Renal pelvis (tissue), 1 donor: ENCODE measurements at regions not wholly inside any gene's neighbourhood (a gene's known extent, or its start where the extent isn't known, plus 50 kb on each side); places are given as distances from the start of the nearest gene placed in this dataset.
"Not testable (repeated sequence)": the region's sequence is repeated elsewhere in the genome, so short reads cannot be mapped to it uniquely, and the experiment has no call there.

Experiments
- DNase-seq: peaks from one replicate; pipeline ENCODE4 v3.0.0-alpha.2; 2013

DNA sequence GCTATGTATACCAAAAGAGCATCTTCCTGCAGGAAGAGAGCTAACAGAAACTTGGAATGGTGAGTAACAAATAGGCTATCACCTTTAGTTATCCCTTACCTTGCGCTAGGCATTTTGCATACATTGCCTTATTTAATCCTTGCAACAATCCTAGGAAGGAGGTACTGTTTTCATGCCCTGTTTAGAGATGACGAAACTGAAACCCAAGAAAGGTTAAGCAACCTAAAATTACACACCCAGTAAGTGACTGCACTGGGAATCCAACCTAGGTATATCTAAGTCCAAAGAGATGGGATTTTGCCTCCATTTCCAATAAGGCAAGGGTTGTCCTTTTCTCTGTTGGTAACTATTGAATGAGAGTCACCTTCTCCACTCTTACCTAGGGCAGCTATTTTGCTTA, 144.5 kb downstream of the TM2D1 start:
- no peak for DNase-seq

DNA sequence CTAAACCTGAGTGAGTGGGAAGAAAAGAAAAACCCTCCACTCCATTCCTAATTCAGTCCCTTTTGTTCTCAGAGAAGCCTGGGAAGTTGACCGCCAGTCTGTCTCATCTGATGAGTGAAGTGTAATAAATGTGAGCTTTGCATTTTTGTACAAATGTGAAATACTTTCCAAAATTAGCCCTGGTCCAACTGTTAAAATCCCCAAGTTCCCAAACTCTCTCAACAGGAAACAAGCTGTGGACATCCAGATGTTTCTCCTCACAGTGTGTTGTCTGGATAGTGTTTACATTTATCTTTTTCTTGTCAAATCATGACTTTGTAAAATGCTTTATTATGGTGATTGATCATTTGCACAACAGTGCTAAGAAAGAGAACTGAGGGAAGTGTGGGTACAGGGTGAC, 145.1 kb downstream of the TM2D1 start:
- DNase-seq, result peak; percentile 27

DNA sequence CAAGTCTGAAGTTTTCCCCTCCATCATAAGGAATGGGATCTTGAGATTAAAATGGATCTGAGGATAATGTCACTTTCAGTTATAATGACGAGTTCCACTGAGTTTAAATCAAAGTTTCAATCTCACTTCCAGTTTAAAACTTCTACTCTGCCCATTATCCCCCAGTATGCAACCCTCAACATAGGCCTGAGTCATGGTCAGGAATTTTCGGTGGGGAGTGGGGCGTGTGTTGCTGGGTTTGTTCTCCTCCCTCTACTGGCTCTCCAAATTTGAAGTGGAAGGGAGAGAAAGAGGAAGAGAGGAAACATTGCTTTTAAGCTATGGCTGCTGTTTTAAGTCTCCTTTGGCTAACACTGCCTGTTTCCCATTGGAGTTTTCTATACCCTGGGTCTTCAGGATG, 152.9 kb downstream of the TM2D1 start:
- DNase-seq, result no peak

DNA sequence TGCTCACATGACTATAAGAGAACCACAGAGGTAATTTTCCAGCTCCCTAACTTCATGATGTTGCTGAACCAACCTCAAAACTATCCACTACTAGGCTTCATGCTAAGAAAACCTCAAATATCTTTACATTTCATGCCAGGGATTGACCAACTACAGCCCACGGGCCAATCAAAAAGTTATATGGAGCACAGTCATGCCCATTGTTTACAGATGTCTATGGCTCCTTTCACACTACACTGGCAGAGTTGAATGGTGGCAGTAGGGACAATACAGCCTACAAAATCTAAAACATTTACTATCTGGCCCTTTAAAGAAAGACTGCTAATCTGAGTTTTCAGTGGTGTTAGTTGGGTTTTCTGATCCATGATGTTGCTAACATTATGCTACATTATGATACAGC, 154.8 kb downstream of the TM2D1 start:
- DNase-seq, result no peak

DNA sequence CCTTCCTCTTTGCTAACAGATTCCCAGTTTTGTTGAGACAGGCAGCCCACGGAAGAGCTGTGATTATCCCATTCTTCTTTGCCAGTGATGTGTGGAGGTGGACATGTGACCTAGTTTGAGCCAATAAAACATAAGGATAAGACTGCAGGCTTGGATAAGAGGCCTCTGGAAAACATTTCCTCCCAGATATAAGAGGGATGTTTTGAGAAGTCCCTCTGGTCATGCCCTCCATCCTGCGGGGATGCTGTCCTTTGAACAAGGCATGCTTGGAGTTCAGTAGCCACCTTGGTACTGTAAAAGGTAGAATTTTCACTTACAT, 155.7 kb downstream of the TM2D1 start:
- DNase-seq, result no peak

DNA sequence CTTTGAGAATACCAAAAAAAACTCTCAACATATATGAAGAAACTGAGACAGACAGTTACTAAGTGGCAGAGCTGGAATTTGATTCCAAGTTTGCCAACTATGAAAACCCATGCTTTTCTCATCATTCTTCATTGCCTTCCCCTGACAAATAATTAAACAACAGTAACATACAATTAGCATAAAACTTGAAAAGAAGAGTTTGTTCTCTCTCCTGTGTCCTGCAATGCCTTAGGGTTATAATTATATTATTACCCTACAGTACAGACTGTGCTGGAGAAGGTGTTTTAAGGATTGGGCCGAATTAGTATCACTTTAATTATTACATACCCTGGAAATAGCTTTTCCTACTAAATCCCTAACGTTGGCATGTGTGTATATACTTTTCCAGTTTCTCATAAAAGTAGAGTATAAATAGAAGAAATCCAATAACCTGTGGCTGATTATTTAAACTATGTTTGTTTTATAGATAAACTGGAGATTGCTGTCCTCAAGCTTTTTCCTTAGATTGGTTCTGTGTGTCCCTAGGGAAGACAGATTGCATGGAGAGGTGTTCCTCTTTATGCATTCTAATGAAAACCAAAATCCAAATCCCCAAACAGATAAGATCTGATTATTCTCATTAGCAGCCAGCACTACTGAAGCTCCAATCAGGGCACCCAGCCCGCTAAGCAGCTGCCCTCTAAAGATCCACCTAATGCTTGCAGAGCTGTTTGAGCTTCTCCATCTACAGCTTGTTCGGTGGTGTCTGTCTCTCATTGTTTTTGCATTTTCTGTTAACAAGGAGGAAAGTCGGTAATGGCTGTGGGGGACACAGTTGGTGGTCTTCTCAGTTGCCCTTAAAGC, 156.3 kb downstream of the TM2D1 start:
- DNase-seq, result no peak

DNA sequence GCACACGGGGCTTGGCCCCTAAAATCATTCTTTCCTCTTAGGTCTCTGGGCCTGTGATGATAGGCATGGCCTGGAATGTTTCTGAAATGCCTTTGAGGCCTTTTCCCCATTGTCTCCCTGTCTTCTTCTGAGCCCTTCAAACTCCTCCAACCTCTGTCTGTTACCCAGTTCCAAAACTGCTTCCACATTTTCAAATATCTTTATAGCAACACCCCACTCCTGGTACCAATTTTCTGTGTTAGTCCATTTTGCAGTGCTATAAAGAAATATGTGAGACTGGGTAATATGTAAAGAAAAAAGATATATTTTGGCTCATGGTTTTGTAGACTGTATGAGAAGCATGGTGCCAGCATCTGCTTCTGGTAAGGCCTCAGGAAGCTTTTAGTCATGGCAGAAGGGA, 158.8 kb downstream of the TM2D1 start:
- DNase-seq, result no peak

DNA sequence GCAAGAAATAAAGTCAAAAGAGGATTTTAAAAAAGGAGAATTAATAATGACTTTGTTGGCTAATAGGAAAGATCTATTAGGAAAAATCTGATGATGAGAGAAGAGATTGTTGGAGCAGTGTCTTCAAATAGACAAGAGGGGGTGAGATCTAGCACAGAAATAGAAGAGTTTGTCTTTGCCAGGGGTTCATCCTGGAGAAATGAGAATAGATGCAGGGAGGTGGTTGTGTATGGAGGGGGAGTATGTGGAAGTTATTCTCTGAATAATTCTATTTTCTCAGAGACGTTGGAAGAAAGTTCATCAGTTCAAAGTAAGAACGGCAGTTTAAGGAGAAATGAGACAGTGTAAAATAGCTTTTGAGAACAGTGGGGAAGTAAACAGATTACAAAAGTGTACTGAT, 161.3 kb downstream of the TM2D1 start:
- no peak for DNase-seq

DNA sequence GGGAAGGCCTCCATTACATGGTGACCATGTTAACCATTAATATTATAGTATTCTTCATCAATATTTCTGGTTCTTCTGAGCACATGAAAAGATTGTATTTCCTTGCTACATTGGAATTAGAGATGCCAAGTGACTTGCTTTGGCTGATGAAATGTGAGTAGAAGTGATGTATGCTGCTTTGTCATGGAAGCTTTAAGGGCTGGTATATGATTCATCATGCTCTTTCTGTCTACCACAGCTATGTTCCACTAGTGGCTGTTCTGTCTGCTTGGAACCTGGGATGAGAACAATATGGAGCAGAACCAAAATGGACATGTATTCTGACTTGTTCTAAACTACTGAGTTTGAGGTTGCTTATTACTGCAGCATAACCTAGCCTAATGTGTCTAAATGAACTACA, 163.3 kb downstream of the TM2D1 start:
- DNase-seq, result no peak

DNA sequence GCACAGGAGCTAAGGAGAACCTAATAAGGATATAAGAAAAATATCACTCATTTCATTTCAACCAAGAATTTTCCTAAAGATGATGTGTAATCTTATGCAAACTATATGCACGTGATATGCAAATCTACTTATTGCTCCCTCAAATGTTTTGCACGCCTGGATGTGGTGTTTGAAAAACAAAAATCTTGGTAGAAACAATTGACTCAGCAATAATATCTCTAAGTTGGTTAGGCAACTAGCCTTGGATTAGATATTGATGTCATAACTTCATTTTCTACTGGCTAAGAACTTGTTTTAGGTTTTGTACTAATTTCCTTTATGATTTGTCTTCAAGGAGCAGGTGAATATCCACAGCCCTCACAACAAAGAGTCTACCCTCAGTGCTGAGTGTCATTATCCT, 164.6 kb downstream of the TM2D1 start:
- DNase-seq, result no peak

DNA sequence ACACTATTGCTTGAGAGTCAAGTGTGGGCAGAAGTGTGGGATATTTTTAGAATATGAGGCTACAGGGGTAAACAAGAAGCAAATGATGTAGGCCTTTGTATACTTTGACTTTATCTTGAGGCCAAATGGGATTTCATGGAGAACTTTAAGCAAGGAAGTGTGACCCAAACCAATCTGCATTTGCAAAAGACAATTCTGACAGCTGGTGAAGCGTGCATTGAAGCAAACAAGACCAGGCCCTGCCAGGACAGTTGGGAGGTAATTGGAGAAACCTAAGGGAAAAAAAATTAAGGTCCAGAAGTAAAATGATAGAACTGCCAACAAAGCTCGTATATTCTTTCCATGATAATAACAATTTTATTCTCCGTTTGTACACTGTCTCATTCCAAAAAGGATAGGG, 168.3 kb downstream of the TM2D1 start:
- no peak for DNase-seq

DNA sequence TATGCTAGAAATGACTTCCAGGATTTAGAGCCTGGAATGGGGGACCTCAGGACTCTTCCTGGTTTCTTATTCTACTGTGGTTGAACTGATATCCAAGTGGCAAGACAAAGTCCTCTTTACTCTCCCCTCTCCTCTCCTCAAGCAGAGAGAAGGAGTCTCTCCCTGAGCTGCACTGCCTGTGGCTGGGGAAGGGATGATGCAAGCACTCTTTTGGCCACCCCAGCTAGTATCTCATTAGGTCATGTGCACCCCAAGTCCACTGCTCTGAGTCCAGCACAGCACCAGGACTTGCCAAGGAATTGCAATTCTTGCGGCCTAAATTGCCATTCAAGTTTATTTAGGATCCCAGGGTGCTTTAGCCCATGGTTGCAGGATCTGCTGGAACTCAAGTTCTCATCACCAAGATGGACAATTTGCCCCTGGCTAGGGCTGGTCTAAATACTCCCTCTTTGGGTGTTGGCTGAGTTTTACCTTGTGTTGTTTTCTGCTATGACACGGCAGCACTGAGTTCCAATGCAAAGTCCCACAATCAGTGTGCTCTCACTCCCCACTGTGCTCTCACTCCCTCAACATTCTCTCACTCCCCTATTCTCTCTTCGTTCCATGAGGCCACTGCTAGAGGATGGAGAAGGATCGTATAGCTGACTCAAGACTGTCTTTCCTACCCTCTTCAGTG, 172.2 kb downstream of the TM2D1 start:
- no peak for DNase-seq

DNA sequence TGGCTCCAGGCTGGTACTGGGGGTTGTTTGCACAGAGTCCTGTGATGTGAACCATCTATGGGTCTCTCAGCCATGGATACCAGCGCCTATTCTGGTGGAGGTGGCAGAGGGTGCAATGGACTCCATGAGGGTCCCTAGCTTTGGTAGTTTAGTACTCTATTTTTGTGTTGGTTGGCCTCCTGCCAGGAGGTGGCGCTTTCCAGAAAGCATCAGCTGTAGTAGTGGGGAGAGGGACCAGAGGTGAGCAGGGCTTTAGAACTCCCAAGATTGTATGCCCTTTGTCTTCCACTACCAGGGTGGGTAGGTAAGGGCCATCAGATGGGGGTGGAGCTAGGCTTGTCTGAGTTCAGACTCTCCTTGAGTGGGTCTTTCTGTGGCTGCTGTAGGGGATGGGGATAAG, 177.6 kb downstream of the TM2D1 start:
- DNase-seq, result not testable (repeated sequence)

DNA sequence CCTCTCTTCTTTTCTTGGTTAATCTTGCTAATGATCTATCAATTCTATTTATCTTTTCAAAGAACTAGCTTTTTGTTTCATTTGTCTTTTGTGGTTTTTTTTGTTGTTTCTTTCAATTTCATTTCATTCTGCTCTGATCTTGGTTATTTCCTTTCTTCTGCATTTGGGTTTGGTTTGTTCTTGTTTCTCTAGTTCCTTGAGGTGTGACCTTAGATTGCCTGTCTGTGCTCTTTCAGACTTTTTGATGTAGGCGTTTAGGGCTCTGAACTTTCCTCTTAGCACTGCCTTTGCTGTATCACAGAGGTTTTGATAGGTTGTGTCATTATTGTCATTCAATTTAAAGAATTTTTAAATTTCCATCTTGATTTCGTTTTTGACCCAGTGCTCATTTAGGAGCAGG, 180.1 kb downstream of the TM2D1 start:
- DNase-seq, result not testable (repeated sequence)

DNA sequence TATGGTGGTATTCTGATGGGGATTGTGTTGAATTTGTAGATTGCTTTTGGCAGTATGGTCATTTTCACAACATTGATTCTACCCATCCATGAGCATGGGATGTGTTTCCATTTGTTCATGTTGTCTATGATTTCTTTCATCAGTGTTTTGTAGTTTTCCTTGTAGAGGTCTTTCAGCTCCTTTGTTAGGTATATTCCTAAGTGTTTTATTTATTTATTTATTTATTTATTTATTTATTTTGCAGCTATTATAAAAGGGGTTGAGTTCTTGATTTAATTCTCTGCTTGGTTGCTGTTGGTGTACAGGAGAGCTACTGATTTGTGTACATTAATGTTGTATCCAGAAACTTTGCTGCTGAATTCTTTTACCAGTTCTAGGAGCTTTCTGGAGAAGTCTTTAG, 181.4 kb downstream of the TM2D1 start:
- DNase-seq, result not testable (repeated sequence)

DNA sequence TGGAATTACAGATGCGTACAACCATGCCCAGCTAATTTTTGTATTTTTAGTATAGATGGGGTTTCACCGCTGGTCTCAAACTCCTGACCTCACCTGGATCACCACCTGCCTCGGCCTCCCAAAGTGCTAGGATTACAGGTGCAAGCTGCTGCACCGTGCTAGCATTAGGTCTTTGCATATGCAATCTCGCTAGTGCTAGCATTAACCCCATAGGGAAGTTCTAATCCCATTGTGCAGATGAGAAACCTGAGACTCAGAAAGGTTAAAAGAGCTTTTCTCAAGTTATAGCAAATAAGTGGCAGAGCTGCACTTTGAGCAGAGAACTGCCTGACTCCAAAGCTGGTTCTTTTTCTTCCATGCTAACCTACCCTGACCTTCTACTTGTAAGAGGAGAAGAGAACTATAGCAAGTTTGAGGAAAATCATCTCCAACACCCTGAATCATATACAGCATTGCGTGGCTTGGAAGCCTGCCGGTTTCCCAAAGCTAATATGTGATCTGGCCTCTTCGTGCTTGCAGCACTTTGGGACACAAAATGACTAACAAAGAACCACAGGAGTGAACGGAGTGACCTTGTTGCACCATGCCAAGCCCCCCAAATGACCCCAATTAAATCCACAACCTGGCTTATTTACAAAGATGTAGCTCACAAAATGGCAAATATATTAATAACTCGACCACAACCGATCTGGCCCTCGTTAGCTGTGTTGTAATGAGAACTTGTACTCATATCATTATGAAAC, 185.1 kb downstream of the TM2D1 start:
- no peak for DNase-seq

DNA sequence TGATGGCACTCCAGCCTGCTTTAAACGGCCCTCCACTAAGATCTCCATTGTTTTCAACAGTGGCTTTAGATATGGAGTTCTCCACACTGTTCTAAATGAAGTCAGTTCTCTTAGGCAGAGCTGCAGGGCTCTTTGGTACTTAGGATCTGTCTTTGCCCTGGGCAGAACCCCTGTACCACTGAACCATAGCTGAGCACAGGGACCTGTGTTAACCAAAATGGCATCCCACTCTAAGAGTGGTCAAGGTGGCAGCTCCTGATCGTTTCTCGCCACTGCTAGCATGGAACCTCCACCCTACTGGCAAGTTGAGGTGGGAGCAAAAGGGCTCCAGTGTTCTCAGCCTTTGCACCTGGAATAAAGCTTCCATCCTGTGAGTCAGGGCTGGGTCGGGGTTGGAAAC, 186.7 kb downstream of the TM2D1 start:
- DNase-seq, result no peak

DNA sequence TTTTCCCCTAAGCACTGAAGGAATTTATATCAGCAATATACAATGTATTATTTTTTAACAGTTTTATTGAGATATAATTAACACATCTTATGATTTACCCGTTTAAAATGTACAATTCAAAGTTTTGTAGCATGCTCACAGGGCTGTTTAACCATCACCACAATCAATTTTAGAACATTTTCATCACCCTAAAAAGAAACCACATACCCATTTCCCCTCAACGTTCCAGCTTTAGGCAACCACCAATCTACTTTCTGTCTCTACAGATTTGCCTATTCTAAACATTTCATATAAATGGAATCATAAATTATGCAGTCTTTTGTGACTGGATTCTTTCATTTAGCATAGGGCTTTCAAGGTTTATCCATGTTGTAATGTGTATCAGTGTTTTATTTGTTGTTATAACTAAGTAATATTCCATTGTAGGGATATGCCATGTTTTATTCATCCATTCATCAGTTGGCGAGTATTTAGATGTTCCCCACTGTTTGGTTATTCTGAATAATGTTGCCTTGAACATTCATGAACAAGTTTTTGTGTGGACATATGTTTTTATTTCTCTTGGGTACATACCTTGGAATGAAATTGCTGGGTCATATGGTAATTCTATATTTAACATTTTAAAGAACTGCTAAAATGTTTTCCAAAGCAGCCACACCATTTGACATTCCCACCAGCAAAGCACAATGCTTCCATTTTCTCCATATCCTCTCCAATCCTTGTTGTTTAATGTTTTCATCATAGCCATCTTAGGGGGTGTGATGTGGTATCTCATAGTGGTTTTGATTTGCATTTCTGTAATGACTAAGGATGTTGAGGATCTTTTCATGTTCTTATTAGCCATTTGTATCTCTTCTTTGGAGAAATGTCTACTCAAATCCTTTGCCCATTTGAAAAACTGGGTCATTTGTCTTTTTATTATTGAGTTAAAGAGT, 188.5 kb downstream of the TM2D1 start:
- DNase-seq, result no peak

DNA sequence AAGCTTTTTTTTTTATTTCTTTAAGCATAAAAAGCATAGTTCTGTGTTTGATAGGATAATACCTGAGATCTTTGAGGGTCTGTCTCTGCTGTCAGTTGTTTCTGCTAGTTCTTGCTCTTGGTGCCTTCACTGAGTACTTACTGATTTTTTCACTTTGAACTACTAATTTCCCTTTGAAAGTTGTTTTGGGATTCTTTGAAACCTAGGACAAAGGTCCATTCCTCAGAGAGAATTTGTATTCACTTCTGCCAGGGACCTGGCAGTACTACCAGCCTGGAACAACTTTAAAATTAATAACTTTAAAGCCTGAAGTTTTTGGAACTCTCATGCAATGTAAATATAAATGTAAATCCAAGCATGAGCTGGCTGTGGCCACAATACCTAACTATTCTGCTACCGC, 190.1 kb downstream of the TM2D1 start:
- no peak for DNase-seq

DNA sequence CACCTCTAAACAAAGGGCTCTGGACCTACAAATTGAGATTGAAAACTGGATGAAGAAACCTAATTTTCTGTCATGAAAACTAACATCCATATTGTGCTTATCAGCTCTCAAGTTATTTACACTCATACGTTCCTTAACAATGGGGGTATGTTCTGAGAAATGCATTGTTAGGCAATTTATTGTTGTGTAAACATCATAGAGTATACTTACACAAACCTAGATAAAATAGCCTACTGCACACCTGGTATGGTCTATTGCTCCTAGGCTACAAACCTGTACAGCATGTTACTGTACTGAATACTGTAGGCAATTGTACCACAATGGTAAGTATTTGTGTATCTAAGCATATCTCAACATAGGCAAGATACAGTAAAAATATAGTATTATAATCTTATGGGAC, 191.4 kb downstream of the TM2D1 start:
- no peak for DNase-seq

DNA sequence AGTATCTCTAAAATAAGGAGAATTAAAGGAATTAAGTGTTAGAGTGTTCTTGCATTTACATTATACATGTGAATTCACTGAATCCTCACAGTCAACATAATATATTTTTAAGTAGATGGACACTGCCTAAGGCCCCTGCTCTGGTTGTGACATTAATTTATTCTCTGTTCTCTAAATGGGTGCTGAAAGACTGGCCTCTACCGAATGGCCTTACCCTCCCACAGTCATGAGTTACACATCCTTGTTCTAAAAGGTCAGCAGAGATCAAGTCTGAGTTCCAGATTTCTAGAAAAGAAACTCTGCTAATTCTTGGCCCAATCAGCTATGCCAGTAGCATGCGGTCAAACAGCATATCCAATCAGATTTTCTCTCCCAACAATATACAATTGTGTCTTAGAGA, 193.2 kb downstream of the TM2D1 start:
- no peak for DNase-seq
